Right lobe of liver (tissue), 6 donors: ENCODE measurements at regions not wholly inside any gene's neighbourhood (a gene's known extent, or its start where the extent isn't known, plus 50 kb on each side); places are given as distances from the start of the nearest gene placed in this dataset.
"Not testable (repeated sequence)": the region's sequence is repeated elsewhere in the genome, so short reads cannot be mapped to it uniquely, and the experiment has no call there.

Source experiments
- ATAC-seq, 4 donors: fragments of 200-7000 bp; cut with Tn5 transposase; one replicate each; pipeline ENCODE4 v1.9.1; 2020; ENCODE audit warnings: mild to moderate bottlenecking in 4 of 4, moderate library complexity in 4 of 4
- DNase-seq, 3 donors: peaks; one replicate each; pipeline ENCODE4 v3.0.0-alpha.2; 2020
- H3K27ac ChIP-seq, 3 donors: fragments of 200-600 bp; one replicate each; pipeline ENCODE4 v1.8.0; 2022
- H3K27me3 ChIP-seq, 2 donors: fragments of 200-600 bp; one replicate each; pipeline ENCODE4 v1.8.0; 2022
- H3K36me3 ChIP-seq, 4 donors: fragments of 200-600 bp; sonication (generic) in 1 of 4; one replicate each; pipeline versions ENCODE4 v1.5.1 to v1.8.0; 2017 to 2022; ENCODE audit warnings: control low read depth in 1 of 4
- H3K4me1 ChIP-seq, 4 donors: fragments of 200-600 bp; sonication (generic) in 1 of 4; one replicate each; pipeline versions ENCODE4 v1.5.1 to v1.8.0; 2017 to 2022; ENCODE audit warnings: control low read depth in 1 of 4
- H3K4me3 ChIP-seq, 3 donors: fragments of 200-600 bp; one replicate each; pipeline ENCODE4 v1.8.0; 2022
- H3K9me3 ChIP-seq, 4 donors: fragments of 200-600 bp; sonication (generic) in 1 of 4; one replicate each; pipeline versions ENCODE4 v1.5.1 to v1.8.0; 2017 to 2022; ENCODE audit warnings: control low read depth in 1 of 4
- CTCF ChIP-seq, 4 donors: fragments of 200-600 bp in 3 of 4; fragments of 450-650 bp in 1 of 4; IDR thresholded peaks; one replicate each; pipeline versions ENCODE4 v1.5.1 to v1.8.0; 2016 to 2022; ENCODE audit warnings: antibody characterized with exemption in 4 of 4, mild to moderate bottlenecking in 2 of 4
- POLR2A ChIP-seq: fragments of 450-650 bp; IDR thresholded peaks from one replicate; pipeline ENCODE4 v1.6.1; 2017; ENCODE audit warnings: antibody characterized with exemption, mild to moderate bottlenecking
- WGBS: methylation state at CpG from one replicate; pipeline ENCODE4 v1.1.6; 2018; ENCODE audit warnings: low coverage, low lambda C conversion rate; ENCODE audit not compliant: insufficient coverage; ENCODE audit errors: missing lambda C conversion rate; 5-methylcytosine and 5-hydroxymethylcytosine counted together
- intact Hi-C, 2 donors: fragments of 100-400 bp; cut with DNase I; formaldehyde crosslinking; loops; one replicate each; pipeline versions ENCODE4 v1.11.2 to v1.14.1; 2022
- donor health status: DM: no; HTN: yes; CAD: no.
- donor health status: DM: no; HTN: no; CAD: no.
- donor health status: DM: no; HTN: no; CAD: no.
- donor health status: DM: no; HTN: yes; CAD: no.
- donor health status: DM: no; HTN: yes; CAD: no.

GRCh38 chr18:68397241-68398035, 317.5 kb downstream of the TMX3 start:
- intact Hi-C loops, result no loop called here
- WGBS, result 48% methylated on average over 5 of the region's 6 CpGs
- H3K36me3 ChIP-seq, result no peaks in the 10 kb centered on the region

GRCh38 chr18:68394705-68395104, 320.2 kb downstream of the TMX3 start:
- WGBS, result 49% methylated on average over 4 of the region's 4 CpGs
- H3K27ac ChIP-seq, result no peak overlapping the region
- no peaks in the 10 kb centered on the region for H3K9me3 ChIP-seq
- H3K27me3 ChIP-seq, result no peaks in the 10 kb centered on the region
- TF ChIP-seq POLR2A (no peak), CTCF (IDR thresholded peaks at IDR 0.05) (no peak)
- H3K36me3 ChIP-seq, result no peaks in the 10 kb centered on the region
- H3K4me1 ChIP-seq, result no peaks in the 10 kb centered on the region
- intact Hi-C loops, result no loop called here
- no peak overlapping the region for H3K4me3 ChIP-seq
- ATAC-seq (no peak), DNase-seq (no peak)

More at GRCh38 chr18:68397241-68398035, 317.5 kb downstream of the TMX3 start:
- no peak for DNase-seq
- Histone ChIP-seq H3K4me3 (no peak overlapping the region), H3K4me1 (no peaks in the 10 kb centered on the region), H3K27me3 (no peaks in the 10 kb centered on the region), H3K27ac (no peak overlapping the region), H3K9me3 (no peaks in the 10 kb centered on the region)
- no peak for ATAC-seq
- TF ChIP-seq POLR2A, result no peak
- TF ChIP-seq CTCF (IDR thresholded peaks at IDR 0.05), result no peak

GRCh38 chr18:68391801-68392200, 323.1 kb downstream of the TMX3 start:
- Histone ChIP-seq H3K27ac (no peak overlapping the region), H3K36me3 (no peaks in the 10 kb centered on the region), H3K4me3 (no peak overlapping the region), H3K4me1 (no peaks in the 10 kb centered on the region), H3K9me3 (no peaks in the 10 kb centered on the region), H3K27me3 (no peaks in the 10 kb centered on the region)
- DNase-seq, result no peak
- no peak for TF ChIP-seq POLR2A
- TF ChIP-seq CTCF (IDR thresholded peaks at IDR 0.05), result no peak
- ATAC-seq, result no peak
- intact Hi-C loops, result no loop called here

- no peaks in the 10 kb centered on the region for H3K36me3 ChIP-seq
- no peak overlapping the region for H3K27ac ChIP-seq
- no peaks in the 10 kb centered on the region for H3K9me3 ChIP-seq
- no peak for DNase-seq
- H3K4me1 ChIP-seq, result no peaks in the 10 kb centered on the region
- intact Hi-C loops, result no loop called here
- TF ChIP-seq POLR2A (no peak), CTCF (IDR thresholded peaks at IDR 0.05) (no peak)
- no peak for ATAC-seq
- H3K4me3 ChIP-seq, result no peak overlapping the region
- H3K27me3 ChIP-seq, result no peaks in the 10 kb centered on the region
These were observed 327.7 kb downstream of the TMX3 start for GRCh38 chr18:68387246-68387645.

GRCh38 chr18:68383979-68384378, 330.9 kb downstream of the TMX3 start:
- H3K27me3 ChIP-seq, H3K9me3 ChIP-seq, H3K4me3 ChIP-seq, DNase-seq, ATAC-seq, intact Hi-C loops, H3K27ac ChIP-seq, H3K36me3 ChIP-seq, H3K4me1 ChIP-seq: not testable (repeated sequence)
- WGBS, result 33% methylated on average over 1 of the region's 1 CpG
